ENCODE measurements at regions not wholly inside any gene's neighbourhood (a gene's known extent, or its start where the extent isn't known, plus 50 kb on each side); places are given as distances from the start of the nearest gene placed in this dataset.

GRCh38 chr6:105815661-105816555, 270.2 kb upstream of the PRDM1 start:
- H4K20me1 ChIP-seq (ENCODE audit: insufficient read depth): no peaks in the 10 kb centered on the region
- intact Hi-C loops (cut with micrococcal nuclease; ENCODE audit: unreplicated experiment): no loop called here
- H2AFZ ChIP-seq: no peak overlapping the region
- ChIA-PET CTCF (no interaction called here), POLR2A (ENCODE audit: unreplicated experiment) (no interaction called here)
- no peak overlapping the region for H3K27ac ChIP-seq
- H3K9me3 ChIP-seq (ENCODE audit: insufficient read depth, low read depth): no peaks in the 10 kb centered on the region; the same call in 1 of the 2 replicates
- DNase-seq: no peak
- H3F3A ChIP-seq (ENCODE audit: insufficient read depth, low read depth): peaks cover 1% of the 10 kb centered on the region
- H3K79me2 ChIP-seq (ENCODE audit: low read depth): no peaks in the 10 kb centered on the region
- BruUV-seq (replicated peaks): no TSS peak
- H3K27me3 ChIP-seq (ENCODE audit: insufficient read depth, low read depth): no peaks in the 10 kb centered on the region
- no peak overlapping the region for H3K4me3 ChIP-seq
- no peaks in the 10 kb centered on the region for H3K9me2 ChIP-seq (ENCODE audit: insufficient read depth)
- no peak overlapping the region for H3K4me2 ChIP-seq
- TF ChIP-seq EZH2 (IDR thresholded peaks at IDR 0.05; ENCODE audit: low read depth) (no peak), CTCF (conservative IDR thresholded peaks at IDR 0.05) (no peak)
- no peaks in the 10 kb centered on the region for H3K36me3 ChIP-seq (ENCODE audit: low read depth)
- peaks cover 7% of the 10 kb centered on the region for H3K4me1 ChIP-seq (replicated peaks; ENCODE audit: insufficient read depth)

GRCh38 chr6:105814745-105815536, 271.2 kb upstream of the PRDM1 start:
- BruUV-seq (replicated peaks): no TSS peak
- Histone ChIP-seq H3K4me3 (no peak overlapping the region), H3K27me3 (ENCODE audit: insufficient read depth, low read depth) (no peaks in the 10 kb centered on the region), H3K4me2 (no peak overlapping the region), H3K4me1 (replicated peaks; ENCODE audit: insufficient read depth) (peaks cover 16% of the 10 kb centered on the region), H3K9me2 (ENCODE audit: insufficient read depth) (no peaks in the 10 kb centered on the region), H3K36me3 (ENCODE audit: low read depth) (no peaks in the 10 kb centered on the region), H3K9me3 (ENCODE audit: insufficient read depth, low read depth) (no peaks in the 10 kb centered on the region; the same call in 1 of the 2 replicates), H4K20me1 (ENCODE audit: insufficient read depth) (no peaks in the 10 kb centered on the region), H3K27ac (no peak overlapping the region), H3F3A (ENCODE audit: insufficient read depth, low read depth) (peaks cover 11% of the 10 kb centered on the region), H2AFZ (no peak overlapping the region), H3K79me2 (ENCODE audit: low read depth) (no peaks in the 10 kb centered on the region)
- ChIA-PET POLR2A (ENCODE audit: unreplicated experiment) (no interaction called here), CTCF (no interaction called here)
- intact Hi-C loops (cut with micrococcal nuclease; ENCODE audit: unreplicated experiment): loop anchor here (5.0 kb wide), 1 partner anchor 272 kb away; the partner anchor contains the start of gene PRDM1
- TF ChIP-seq EZH2 (IDR thresholded peaks at IDR 0.05; ENCODE audit: low read depth) (no peak), CTCF (conservative IDR thresholded peaks at IDR 0.05) (no peak)
- no peak for DNase-seq

GRCh38 chr6:105810922-105811482, 275.1 kb upstream of the PRDM1 start:
- no peak for TF ChIP-seq CTCF (conservative IDR thresholded peaks at IDR 0.05)
- peak overlapping the region; percentile 45; the same call in 1 of the 2 replicates for H2AFZ ChIP-seq
- peak overlapping the region; percentile 85 for H3K27ac ChIP-seq
- peaks cover 21% of the 10 kb centered on the region for H3F3A ChIP-seq (ENCODE audit: insufficient read depth, low read depth)
- H3K4me1 ChIP-seq (replicated peaks; ENCODE audit: insufficient read depth): peaks cover 36% of the 10 kb centered on the region
- H3K9me2 ChIP-seq (ENCODE audit: insufficient read depth): no peaks in the 10 kb centered on the region
- no peak overlapping the region for H3K4me3 ChIP-seq
- peaks cover 13% of the 10 kb centered on the region for H3K9me3 ChIP-seq (ENCODE audit: insufficient read depth, low read depth)
- 0 out of 2 replicates have a peak, but pooled peaks cover 7% of the 10 kb centered on the region for H3K36me3 ChIP-seq (ENCODE audit: low read depth)
- no peaks in the 10 kb centered on the region for H3K27me3 ChIP-seq (ENCODE audit: insufficient read depth, low read depth)
- intact Hi-C loops (cut with micrococcal nuclease; ENCODE audit: unreplicated experiment): loop anchor here (5.0 kb wide), 1 partner anchor 276 kb away; the partner anchor contains the start of gene PRDM1
- ChIA-PET CTCF (no interaction called here), POLR2A (ENCODE audit: unreplicated experiment) (no interaction called here)
- peak overlapping the region; percentile 56 for H3K4me2 ChIP-seq
- DNase-seq: no peak
- H4K20me1 ChIP-seq (ENCODE audit: insufficient read depth): no peaks in the 10 kb centered on the region
- TSS peak; percentile 22 for BruUV-seq (replicated peaks)
- H3K79me2 ChIP-seq (ENCODE audit: low read depth): no peaks in the 10 kb centered on the region

Data from PC-9 (cell line).